IMR-90 (cell line): ENCODE measurements at regions not wholly inside any gene's neighbourhood (a gene's known extent, or its start where the extent isn't known, plus 50 kb on each side); places are given as distances from the start of the nearest gene placed in this dataset.

Experiments
- BHLHE40 ChIP-seq: fragments of 150-350 bp; IDR thresholded peaks from 2 replicates; pipeline ENCODE4 v1.6.1; 2016; ENCODE audit warnings: mild to moderate bottlenecking, low read depth, low read length
- CEBPB ChIP-seq: IDR thresholded peaks from 2 replicates; pipeline ENCODE4 v1.6.1; 2012; ENCODE audit warnings: low read depth, low read length, improper control_type of control experiment
- CTCF ChIP-seq: conservative IDR thresholded peaks from 2 replicates; pipeline ENCODE4 v1.5.1; 2012; ENCODE audit warnings: mild to moderate bottlenecking, low read depth, low read length, improper control_type of control experiment
- ELK1 ChIP-seq: fragments of 150-350 bp; IDR thresholded peaks from 2 replicates; pipeline ENCODE4 v1.6.1; 2016; ENCODE audit warnings: low read depth, mild to moderate bottlenecking, low read length, moderate library complexity, borderline replicate concordance
- MAFK ChIP-seq: IDR thresholded peaks from 2 replicates; pipeline ENCODE4 v1.6.1; 2012; ENCODE audit warnings: low read depth, low read length, improper control_type of control experiment
- POLR2A ChIP-seq: IDR thresholded peaks from 2 replicates; pipeline ENCODE4 v1.6.1; 2012; ENCODE audit warnings: mild to moderate bottlenecking, low read depth, low read length
- RAD21 ChIP-seq: IDR thresholded peaks from 2 replicates; pipeline ENCODE4 v1.6.1; 2012; ENCODE audit warnings: low read length, improper control_type of control experiment
- RCOR1 ChIP-seq: IDR thresholded peaks from 2 replicates; pipeline ENCODE4 v1.6.1; 2012; ENCODE audit warnings: mild to moderate bottlenecking, low read length, improper control_type of control experiment; ENCODE audit not compliant: insufficient replicate concordance
- SMC3 ChIP-seq: fragments of 150-350 bp; IDR thresholded peaks from 2 replicates; pipeline ENCODE4 v1.6.1; 2016; ENCODE audit warnings: low read depth, mild to moderate bottlenecking, antibody characterized with exemption, low read length, moderate library complexity

GRCh38 chr2:70396612-70397011 is 94.7 kb upstream of the FAM136A start:
- no peak for TF ChIP-seq CTCF
- TF ChIP-seq POLR2A = no peak
- no peak for TF ChIP-seq RCOR1
- no peak for TF ChIP-seq RAD21
- TF ChIP-seq BHLHE40 = no peak
- no peak for TF ChIP-seq CEBPB
- no peak for TF ChIP-seq SMC3
- TF ChIP-seq ELK1 = no peak
- TF ChIP-seq MAFK = no peak
